Stimulated activated naive CD4-positive, alpha-beta T cell treated with Interleukin-2 at 50 U/mL for 16 hours (primary cell): ENCODE measurements at regions not wholly inside any gene's neighbourhood (a gene's known extent, or its start where the extent isn't known, plus 50 kb on each side); places are given as distances from the start of the nearest gene placed in this dataset.
A peak's percentile ranks its signal among the peaks of the same experiment; 100 is the strongest.
"Not testable (repeated sequence)": the region's sequence is repeated elsewhere in the genome, so short reads cannot be mapped to it uniquely, and the experiment has no call there.

Source experiments
- DNase-seq: peaks from one replicate; lab custom pipeline; 2025; lab: John Stamatoyannopoulos, UW

GRCh38 chr16:85239239-85239638 lies 127.0 kb upstream of the CIBAR2 start:
- DNase-seq, result no peak

- DNase-seq, result no peak
These were observed 127.6 kb upstream of the CIBAR2 start for GRCh38 chr16:85239871-85240270.

- DNase-seq, result no peak
These were observed 129.0 kb upstream of the CIBAR2 start for GRCh38 chr16:85240982-85241924.

GRCh38 chr16:85242140-85242539 lies 129.9 kb upstream of the CIBAR2 start:
- DNase-seq, result no peak

GRCh38 chr16:85243308-85243707 lies 131.0 kb upstream of the CIBAR2 start:
- DNase-seq, result no peak

GRCh38 chr16:85244452-85244851 lies 132.2 kb upstream of the CIBAR2 start:
- DNase-seq, result not testable (repeated sequence)

GRCh38 chr16:85245307-85246172 lies 133.3 kb upstream of the CIBAR2 start:
- peak; percentile 4 for DNase-seq

- DNase-seq, result no peak
These were observed 134.2 kb upstream of the CIBAR2 start for GRCh38 chr16:85246473-85246872.

- DNase-seq, result no peak
These were observed 134.7 kb upstream of the CIBAR2 start for GRCh38 chr16:85246973-85247372.

GRCh38 chr16:85248342-85248741 lies 136.1 kb upstream of the CIBAR2 start:
- DNase-seq, result no peak

GRCh38 chr16:85248857-85249256 lies 136.6 kb upstream of the CIBAR2 start:
- DNase-seq, result no peak

- no peak for DNase-seq
These were observed 137.3 kb upstream of the CIBAR2 start for GRCh38 chr16:85249418-85250146.

- no peak for DNase-seq
These were observed 137.8 kb upstream of the CIBAR2 start for GRCh38 chr16:85250147-85250463.

GRCh38 chr16:85250609-85251223 lies 138.4 kb upstream of the CIBAR2 start:
- no peak for DNase-seq

- no peak for DNase-seq
These were observed 139.0 kb upstream of the CIBAR2 start for GRCh38 chr16:85251225-85251760.

- no peak for DNase-seq
These were observed 139.7 kb upstream of the CIBAR2 start for GRCh38 chr16:85252014-85252413.

GRCh38 chr16:85252461-85252860 lies 140.2 kb upstream of the CIBAR2 start:
- no peak for DNase-seq

GRCh38 chr16:85253084-85253941 lies 141.0 kb upstream of the CIBAR2 start:
- peak; percentile 38 for DNase-seq

- DNase-seq, result no peak
These were observed 141.8 kb upstream of the CIBAR2 start for GRCh38 chr16:85254051-85254450.

GRCh38 chr16:85254921-85255320 lies 142.6 kb upstream of the CIBAR2 start:
- no peak for DNase-seq

- no peak for DNase-seq
These were observed 143.5 kb upstream of the CIBAR2 start for GRCh38 chr16:85255777-85256176.
